ENCODE measurements at regions not wholly inside any gene's neighbourhood (a gene's known extent, or its start where the extent isn't known, plus 50 kb on each side); places are given as distances from the start of the nearest gene placed in this dataset.

DNA sequence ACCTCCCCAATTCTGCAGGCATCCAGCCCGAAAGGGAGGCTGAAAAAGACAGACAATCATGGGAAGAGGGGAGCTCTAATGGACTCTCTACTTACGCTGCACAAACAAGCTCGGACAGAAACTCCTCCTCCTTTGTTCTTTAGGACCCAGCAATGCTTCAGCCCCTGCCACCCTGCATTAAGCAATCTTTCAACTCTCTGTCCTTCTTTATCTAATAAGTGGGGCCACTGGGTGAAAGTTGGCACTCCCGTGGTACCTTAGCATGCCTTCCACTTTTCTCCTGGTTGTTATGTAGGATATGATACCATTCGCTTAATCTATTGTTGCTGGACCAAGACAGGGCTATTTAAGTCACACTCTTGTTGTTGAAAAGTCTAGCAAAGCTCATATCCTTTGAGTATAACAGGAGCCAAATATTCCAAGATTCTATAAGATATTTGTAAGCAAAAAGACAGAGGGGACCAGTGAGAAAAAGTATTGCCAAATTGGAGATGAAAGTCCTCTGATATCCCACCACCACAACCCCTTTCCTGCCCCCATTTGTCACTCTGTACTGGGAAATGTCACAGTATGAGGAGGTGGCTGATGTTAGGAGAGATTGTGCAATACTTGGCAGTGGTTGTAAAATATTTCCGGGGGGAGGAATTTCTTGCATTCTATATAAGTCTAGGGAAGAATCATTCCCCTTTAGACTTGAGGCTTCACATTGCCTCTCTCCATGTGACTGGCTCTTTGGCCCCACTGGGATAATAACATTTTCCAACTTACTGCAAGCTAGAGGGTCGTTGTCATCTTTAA is 137.3 kb upstream of the GJB5 start:
- no peak for DNase-seq

DNA sequence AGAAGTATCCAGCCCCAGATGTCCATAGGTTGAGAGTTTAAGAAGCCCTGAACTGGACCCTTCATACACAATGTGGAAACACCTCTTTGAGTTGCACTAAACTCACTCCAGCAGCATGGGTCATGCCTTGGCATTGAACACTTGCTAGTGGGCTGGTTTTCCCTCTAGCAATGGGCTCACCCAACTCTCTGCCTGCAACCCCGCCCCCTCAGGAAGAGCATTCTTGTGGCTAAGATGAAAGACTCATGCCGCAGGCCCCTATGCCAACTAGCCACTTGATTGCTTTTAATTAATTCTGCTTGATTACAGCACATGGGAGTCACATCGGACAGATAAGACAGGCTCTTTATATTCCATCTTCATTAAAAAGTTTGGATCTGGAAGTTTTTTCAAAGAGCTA is 136.5 kb upstream of the GJB5 start:
- no peak for DNase-seq

DNA sequence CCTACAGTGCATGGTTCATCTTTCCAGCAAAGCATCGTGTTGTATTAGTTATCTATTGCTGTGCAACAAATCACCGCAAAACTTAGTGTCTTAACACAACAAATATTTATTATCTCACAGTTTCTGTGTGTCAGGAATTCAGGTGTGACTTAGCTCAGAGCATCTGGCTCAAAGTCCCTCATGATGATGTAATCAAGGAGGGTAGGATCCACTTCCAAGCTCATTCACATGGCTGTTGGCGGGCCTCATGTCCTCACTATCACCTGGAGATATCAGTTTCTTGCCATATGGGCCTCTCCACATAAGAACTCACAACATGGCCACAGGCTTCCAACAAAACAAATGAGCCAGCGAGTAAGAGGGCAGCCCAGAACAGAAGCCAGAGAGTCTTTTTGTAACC is 135.6 kb upstream of the GJB5 start:
- no peak for DNase-seq

DNA sequence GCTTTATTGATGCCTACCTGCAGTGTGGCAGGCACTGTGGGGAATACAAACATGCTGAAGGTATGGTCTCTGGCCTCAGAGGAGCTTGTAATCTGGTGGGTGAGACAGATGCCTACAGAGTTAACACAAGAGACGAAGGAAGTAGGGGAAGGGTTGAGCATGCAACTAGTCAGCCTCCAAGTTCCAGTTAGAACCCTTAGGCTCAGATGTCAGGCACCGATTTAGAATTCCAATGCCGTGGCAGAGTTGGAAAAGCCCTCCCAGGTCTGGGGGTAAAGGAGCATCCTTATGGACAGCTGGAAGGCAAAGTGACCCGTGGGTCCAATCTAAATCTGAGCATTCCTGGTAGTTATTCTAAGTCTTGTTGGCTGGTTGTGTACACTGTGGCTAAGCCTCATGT is 132.9 kb upstream of the GJB5 start:
- DNase-seq: no peak

DNA sequence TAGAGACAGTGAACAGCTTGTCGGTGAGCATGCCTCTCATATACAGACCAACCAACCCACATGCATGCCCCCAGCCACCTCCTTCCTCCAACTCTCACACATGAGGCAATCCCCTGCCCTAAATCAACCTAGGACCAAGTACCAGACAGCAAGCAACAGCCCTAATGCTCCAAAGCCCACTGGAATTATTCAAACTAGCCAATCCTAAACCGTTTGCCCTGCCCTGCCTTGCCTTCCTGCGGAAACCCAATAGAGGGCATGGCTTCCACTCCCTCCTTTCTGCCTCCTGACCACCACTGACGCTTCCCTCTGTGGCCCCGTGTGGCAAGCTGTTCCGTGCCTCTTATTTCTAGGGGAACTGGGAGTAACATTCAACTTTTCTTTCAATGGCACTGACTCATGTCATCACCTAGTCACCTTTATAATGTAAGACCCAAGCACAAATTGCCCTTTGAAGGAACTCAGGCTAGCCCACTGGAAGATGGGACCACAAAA is 129.3 kb upstream of the GJB5 start:
- DNase-seq: no peak

DNA sequence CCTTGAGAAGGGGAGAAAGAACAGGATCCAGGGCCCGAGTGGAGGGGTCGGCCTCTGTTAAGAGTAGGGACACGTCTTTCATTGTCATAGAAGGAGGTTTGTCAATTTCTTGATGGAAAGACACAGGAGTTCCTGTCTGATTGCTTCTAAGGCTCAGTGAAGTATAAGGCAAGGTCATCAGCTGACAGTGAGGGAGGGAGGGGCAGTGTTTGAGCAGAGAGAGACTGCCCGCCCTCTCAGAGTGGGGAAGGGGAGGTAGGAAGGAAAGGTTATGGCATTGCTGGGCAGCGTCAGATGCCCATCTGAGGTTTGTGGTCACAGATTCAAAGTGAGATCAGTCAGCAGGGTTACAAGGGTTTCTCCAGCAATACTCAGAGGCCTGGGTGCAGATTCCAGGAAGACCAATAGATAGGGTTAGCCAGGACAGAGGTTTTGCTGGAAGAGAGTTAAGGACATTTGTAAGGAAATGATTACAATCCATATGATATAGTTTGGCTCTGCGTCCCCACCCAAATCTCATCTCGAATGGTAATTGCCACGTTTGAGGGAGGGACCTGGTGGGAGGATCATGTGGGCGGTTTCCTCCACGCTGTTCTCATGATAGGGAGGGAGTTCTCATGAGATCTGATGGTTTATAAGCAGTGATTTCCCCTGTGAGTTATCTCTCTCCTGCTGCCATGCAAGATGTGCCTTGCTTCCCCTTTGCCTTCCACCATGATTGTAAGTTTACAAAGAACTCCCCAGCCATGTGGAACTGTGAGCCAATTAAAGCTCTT is 127.2 kb upstream of the GJB5 start:
- no peak for DNase-seq

DNA sequence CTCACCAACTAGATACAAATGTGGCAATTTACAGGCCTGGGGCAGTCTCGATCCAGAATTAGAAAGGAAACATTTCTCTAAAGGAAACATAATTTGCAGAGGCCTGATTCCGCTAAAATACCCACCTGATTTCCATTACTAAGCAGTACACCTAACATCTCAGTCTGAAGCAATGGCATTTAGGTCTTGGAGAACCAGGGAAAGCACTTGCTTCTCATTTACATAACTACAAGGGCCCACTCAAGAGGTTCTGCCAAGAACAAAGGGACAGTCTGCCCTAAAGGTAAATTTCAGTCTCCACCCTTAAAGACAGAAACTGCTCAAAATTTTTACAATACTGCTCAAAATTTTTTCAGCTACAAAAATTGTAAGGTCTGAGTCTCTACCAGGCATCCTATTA is 123.7 kb upstream of the GJB5 start:
- DNase-seq: no peak

DNA sequence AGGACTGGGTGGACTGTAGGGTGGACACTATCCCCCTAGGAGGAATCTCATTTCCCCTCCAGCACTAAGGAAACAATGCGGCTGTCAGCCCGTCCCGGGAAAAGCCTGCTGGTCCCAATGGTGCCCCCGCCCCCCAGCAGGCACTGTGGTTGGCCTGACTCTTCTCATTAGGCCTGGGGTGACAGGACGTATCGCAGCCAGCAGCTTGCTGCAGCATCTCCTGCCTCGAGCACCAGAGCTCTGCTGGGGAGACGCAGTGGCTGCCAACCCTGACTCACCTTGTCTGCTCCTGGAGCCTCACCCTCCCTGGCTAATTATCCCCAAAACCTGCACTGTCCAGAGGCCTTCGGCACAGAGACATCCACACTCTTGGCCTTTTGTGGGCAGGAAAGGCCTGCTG is 115.1 kb upstream of the GJB5 start:
- DNase-seq: peak; percentile 96

DNA sequence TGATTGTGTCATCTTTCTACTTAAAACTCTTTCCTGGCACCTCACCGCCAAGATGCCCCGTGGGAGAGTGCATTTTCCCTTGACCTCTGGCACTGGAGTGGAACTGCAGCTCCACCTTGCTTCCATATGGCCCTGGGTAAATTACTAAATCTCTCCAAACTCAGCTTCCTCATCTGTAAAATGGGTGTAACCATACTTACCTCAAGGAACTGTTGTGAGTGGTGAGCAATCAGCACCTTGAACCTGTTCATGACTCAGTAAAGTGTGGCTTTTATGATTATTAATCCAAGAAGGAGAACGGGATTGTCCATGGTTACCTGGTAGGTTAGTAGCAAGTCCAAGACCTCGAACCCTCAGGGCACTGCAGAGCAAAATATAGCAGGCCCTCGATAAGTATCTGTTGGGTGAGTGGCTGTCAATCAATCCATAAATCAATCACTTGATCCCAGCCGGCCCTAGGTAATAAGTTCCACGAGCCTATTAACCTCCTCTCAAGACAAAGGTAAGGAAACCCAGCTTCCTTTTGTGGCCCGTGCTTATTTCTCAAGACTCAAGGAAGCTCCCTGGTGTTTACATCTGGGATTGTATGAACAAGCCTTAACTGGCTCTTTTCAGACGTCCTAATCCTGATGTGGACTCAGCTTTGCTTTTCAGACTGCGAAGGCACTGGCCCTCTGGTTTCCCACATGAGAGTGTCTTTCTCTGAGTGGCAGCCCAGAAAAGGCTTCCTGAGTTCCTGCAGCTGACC is 114.0 kb upstream of the GJB5 start:
- no peak for DNase-seq

DNA sequence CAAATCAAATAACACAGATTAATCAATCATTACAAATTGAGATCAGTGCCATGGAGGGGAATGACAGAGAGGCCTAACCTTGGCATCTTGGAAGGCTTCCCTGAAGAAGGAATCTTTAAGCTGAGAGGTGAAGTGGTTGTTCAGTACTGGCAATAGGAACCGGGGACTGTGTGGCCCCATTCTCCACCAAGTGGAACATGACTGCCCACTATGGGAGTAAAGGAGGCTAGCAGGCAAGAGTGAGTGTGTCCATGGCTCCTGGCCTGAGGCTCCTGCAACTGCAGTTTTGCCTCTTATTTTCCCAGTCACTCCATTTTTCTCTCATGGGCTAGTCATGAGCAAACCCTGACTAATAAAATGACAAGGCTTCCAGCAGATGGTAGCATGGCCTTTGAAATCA is 112.2 kb upstream of the GJB5 start:
- no peak for DNase-seq

DNA sequence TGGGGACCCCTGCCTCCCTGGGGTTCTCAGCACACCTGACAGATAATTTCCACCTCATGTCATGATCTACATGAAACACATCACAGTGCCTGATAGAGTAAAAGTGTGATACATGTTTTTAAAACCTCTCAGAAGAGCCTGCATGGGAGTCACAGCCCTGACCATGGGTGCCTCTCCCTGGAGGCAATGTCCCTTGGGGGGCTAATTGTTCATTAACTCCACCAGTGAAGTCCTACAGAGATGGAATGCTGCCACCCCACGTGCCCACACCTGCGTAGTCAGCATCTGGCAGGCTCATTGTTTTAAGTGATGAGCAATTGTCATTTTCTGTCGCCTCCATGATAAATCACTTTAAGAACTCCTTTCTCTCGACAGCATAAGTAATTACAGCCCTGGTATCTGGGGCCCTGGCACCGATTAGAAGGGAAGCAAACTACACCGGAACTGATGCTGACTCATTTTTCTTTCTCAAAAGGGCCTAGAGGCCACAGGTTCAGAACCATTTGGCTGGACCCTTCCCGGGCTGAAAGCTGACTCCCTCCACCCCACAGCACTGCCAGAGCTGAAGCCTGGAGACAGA is 109.6 kb upstream of the GJB5 start:
- no peak for DNase-seq

DNA sequence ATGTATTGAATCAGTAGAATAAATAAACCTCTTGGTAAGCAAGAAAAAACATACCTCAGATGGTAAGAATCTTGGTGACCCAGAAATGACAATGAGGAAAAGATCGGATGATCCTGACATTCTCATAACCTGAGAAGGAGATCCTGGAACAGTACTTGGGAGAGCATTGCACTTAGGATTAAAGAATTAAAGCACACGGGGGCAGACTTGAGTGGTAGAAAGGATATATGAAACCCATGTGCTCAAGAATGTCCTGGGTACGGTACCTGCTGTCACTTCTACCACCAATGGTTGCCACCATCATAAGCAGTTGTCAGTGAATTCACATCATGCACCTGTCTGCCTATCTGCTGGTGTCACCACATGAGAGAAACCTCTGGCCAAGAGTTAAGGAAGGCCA is 108.9 kb upstream of the GJB5 start:
- no peak for DNase-seq

DNA sequence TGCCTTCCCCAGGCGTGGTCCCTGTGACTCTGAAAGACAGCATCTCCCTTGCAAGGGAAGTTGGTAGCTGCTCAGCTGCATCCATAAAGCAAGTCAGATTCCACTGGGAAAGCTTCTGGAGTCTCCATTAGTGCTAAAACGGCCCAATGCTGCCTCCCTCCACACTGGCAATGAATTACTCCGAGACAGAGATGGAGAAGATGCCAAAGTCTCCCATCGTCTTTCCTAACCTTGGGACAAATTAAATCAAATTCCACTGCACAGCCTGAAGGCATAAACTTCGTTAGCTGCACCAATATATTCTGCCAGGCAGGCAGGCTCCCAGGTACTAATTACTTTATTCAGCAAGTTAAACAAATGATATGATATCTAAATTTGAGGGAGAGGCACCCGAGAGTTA is 106.3 kb upstream of the GJB5 start:
- DNase-seq: no peak

DNA sequence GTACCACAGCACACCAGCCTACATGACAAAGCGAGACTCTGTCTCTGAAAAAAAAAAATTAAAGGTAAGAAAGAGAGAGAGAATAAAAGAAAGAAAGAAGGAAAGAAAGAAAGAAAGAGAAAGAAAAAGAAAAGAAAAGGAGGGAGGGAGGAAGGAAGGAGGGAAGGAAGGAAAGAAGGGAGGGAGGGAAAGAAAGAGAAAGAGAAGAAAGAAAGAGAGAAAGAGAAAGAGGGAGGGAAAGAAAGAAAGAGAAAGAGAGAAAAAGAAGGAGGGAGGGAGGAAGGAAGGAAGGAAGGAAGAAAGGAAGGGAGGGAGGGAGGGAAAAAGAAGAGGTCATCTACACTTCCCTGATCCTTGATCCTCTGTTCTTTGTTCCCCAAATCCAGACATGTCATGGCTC is 104.8 kb upstream of the GJB5 start:
- DNase-seq: no peak

DNA sequence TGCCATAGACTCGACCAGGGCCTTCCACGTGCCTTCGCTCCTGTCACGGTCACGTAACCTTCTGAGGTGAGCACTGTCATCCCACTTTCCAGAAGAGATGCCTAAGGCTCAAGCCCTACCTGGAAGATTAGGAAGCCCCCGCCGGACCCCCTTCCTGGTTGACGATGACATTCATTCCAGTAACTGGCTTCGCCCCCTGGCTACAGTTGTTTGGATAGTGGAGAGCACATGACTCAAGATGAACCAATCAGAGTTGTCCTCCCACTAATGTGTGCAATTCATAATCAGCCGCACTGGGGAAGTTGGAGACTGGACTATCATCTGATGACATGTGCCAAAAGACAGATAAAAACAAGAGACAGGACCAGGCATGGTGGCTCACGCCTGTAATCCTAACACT is 104.0 kb upstream of the GJB5 start:
- DNase-seq: no peak

DNA sequence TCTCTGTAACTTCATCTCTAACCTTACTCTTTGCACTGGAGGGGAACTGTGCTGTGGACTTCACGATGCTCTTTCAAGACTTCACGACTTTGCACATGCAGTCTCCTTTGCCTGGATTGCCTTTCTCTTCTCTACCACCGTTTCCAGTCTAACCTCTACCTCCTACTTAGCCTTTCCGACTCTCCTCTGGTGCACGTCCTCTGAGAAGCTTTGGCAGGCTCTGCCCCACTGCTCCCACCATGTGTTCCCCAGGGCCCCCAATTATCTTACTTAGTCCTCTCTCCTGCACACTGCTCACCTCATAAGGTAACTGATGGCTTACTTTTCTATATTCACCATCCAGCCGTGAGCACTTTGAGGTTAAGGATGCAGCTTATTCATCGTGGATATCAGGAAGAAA is 101.7 kb upstream of the GJB5 start:
- DNase-seq: no peak

DNA sequence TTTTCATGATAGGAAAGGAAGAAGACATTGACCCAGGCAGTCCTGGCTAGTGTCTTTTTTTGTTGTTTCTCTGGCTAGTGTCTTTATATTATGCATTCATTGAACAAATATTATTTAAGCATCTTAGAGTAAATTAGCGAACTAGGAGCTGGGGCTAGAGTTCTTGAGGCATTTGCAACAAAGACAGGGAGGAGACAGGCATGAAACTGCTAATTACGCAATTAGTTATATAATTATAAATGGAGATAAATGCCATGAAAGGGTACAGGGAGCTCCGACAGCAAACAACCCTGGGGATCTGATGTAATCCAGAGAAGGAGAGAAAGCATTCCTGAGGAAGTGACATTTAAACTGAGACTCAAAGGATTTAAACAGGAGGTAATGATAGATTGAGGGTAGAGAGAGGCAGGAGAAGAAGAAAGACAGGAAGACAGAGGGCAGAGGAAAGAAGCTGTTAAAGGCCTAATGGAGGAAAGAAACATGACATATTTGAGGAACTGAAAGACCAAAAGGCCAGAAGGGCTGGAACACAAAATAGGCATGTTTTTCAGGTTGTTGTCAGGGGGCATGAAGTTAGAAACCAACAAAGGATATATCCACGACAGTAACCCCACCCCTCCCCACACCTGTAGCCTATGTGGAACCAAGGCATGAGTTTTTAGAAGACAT is 99.5 kb upstream of the GJB5 start:
- DNase-seq: no peak

DNA sequence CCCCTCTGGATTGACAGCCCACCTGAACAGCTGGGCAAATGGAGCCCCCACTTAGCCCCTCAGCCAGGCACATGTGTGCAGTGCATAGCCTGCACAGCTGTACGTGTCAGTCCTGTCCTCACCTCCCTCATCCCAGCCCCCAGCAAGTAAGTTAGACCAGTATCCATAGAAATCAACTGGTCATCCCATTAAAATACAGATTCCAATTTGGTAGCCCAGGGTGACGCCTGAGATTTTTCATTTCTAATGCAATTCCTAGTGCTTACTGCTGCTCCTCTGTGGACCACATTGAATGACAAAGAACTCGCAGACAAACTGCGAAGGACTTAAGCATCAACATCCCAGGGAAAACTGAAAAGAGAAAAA is 99.0 kb upstream of the GJB5 start:
- DNase-seq: no peak

DNA sequence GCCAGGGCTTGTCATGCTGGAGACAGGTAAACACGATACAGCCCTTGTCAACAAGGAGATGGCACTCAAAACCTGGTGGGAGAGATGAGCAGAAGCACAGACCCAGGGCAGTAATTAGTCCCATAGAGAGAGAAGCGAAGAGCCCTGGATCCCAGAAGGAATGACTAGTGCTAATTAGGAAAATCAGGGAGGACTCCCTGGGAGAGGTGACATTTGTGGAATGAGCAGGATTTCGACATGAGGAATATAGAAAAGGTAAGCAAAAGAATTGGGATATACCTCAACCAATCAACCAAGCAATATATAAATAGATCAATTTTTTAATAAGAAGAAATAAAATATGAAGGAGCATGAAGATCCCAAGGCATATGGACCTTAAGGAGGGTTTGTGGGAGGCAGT is 98.5 kb upstream of the GJB5 start:
- no peak for DNase-seq

DNA sequence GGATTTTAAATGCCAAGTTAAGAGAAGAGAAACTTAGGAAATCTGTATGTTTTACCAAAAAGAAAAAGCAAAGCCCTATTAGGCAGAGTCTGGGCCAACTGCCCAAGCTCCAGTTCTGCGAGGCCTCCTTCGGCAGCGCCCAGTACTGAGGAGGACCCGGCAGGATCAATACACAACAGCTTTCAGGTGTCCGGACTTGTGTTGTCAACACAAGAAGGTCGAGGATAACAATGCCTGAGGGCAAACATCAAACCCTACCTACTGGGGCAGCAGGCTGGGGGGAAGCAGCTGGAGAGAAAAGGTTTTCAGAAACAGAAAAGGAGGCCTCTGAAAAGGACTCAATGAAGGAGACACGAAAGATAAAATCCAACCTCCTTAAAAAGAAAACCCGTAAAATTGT is 98.1 kb upstream of the GJB5 start:
- DNase-seq: no peak

DNA sequence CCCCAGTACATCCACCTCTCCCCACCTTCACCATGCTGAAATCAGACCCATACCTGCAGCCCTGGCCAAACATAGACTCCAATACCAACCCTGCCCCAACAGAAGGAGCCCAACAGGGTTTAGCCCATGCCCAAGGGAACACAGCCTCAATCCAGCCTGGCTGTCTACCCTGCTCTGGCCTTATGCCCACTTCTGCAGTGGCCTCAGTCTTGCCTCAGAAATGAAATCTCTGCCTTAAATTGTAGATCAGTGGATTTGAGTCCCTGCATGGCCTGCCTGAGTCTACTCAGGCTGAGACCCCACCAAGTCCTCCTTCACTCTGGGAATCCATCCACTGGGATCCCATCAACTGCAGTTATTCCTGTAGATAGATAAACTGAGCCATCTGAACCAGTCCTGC is 97.6 kb upstream of the GJB5 start:
- DNase-seq: no peak

DNA sequence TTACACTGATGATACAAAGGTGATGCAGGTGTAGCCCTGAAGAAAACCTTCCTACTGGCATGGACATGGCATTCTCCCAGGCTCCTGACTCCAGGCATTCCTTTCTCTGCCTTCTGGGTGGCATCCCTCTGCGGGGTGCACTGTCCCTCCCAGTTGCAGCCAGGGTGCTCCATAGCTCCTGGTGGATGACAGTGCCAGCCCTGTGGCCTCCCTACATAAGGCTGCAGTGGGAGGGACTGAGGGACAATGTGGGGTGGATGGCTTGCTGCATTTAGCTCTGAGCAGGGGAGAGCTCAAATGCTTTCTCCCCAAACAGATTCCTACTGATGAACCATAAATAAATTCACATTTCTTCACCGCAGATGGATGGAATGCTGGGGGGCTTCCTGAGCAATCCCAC is 97.0 kb upstream of the GJB5 start:
- DNase-seq: no peak

DNA sequence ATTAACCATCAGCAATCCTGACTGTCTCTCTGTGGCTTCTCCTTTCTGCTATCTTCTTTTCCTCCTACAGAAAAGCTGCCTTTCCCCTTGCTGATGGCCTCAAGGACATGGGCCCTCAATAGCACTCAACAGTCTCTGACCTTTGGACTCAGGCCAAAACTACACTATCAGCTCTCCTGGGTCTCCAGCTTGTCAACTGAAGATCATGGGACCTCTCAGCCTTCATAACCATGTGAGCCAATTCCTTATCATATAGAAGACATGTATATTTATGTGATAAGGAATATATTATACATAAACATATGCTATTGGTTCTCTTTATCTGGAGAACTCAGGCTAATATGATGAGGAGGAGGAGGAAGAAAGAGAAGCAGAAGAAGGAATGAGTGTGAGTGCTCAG is 91.8 kb upstream of the GJB5 start:
- no peak for DNase-seq

Data from islet precursor cell (in vitro differentiated cells).